IPS-15b (cell line): ENCODE measurements at regions not wholly inside any gene's neighbourhood (a gene's known extent, or its start where the extent isn't known, plus 50 kb on each side); places are given as distances from the start of the nearest gene placed in this dataset.
"Not testable (repeated sequence)": the region's sequence is repeated elsewhere in the genome, so short reads cannot be mapped to it uniquely, and the experiment has no call there.

Source experiments
- H3K27me3 ChIP-seq: one replicate; pipeline ENCODE4 v1.6.1; 2013; ENCODE audit warnings: low read length; ENCODE audit not compliant: control insufficient read depth, insufficient read depth
- H3K36me3 ChIP-seq: one replicate; pipeline ENCODE4 v1.6.1; 2013; ENCODE audit warnings: low read length; ENCODE audit not compliant: control insufficient read depth, insufficient read depth
- H3K4me1 ChIP-seq: one replicate; pipeline ENCODE4 v1.6.1; 2013; ENCODE audit warnings: mild to moderate bottlenecking, low read length; ENCODE audit not compliant: control insufficient read depth, insufficient read depth
- H3K4me3 ChIP-seq: one replicate; pipeline ENCODE4 v1.5.1; 2013; ENCODE audit warnings: low read depth, low read length
- H3K9ac ChIP-seq: one replicate; pipeline ENCODE4 v1.6.1; 2013; ENCODE audit warnings: low read depth, mild to moderate bottlenecking, low read length
- H3K9me3 ChIP-seq: one replicate; pipeline ENCODE4 v1.6.1; 2013; ENCODE audit warnings: mild to moderate bottlenecking, low read length; ENCODE audit not compliant: control insufficient read depth, insufficient read depth

GRCh38 chr1:120954736-120955135 lies 65.2 kb downstream of the PPIAL4A start:
- Histone ChIP-seq H3K27me3 (no peaks in the 10 kb centered on the region), H3K36me3 (no peaks in the 10 kb centered on the region), H3K4me1 (peaks cover 7% of the 10 kb centered on the region), H3K4me3 (no peak overlapping the region), H3K9me3 (no peaks in the 10 kb centered on the region), H3K9ac (no peak overlapping the region)

DNA sequence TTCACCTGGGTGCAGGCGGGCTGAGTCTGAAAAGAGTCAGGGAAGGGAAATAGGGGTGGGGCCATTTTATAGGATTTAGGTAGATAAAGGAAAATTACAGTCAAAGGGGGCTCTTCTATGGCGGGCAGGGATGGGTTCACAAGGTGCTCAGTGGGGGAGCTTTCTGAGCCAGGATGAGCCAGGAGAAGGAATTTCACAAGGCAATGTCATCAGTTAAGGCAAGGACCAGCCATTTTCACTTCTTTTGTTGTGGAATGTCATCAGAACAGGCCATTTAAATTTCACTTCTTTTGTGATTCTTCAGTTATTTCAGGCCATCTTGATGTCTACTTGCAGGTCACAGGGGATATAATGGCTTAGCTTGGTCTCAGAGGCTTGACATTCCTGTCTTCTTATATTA lies 66.4 kb downstream of the PPIAL4A start:
- not testable (repeated sequence) for H3K9ac ChIP-seq, H3K36me3 ChIP-seq, H3K9me3 ChIP-seq, H3K4me3 ChIP-seq, H3K4me1 ChIP-seq, H3K27me3 ChIP-seq

DNA sequence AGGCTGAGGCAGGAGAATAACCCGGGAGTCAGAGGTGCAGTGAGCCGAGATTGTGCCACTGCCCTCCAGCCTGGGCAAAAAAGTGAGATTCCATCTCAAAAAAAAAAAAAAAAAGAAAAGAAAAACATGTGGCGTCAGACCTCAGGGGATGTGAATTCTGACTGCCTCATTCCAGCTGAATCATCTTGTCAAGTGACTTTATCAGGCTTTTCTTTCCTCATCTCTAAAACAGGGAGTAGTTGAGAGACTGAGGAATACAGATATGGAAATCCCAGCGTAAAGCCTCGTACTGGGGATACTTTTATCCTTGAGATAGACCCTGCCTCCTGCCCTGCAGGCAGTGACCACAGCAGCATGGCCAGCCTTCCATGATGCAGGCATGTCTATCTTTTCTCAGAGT lies 76.4 kb downstream of the PPIAL4A start:
- not testable (repeated sequence) for H3K4me1 ChIP-seq, H3K36me3 ChIP-seq, H3K4me3 ChIP-seq, H3K27me3 ChIP-seq, H3K9me3 ChIP-seq, H3K9ac ChIP-seq

DNA sequence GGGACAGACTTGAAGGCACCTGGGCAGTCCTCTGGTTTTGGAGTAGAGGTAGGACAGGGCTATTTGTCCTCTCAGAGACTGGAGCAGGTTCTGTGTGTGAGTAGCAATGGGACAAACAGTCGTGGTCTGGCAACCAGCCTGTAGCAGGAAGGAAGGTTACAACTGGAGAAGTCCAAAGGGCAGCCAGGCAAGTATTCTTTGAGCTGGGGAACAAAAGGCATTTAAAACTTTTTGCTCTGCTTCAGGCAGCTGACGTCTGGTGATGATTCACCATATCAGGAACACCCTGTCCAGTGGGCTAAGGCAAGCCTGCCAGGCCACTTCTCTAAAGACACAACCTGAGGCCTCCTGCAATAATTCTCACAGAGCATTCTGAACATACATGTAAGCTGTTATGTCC lies 83.3 kb downstream of the PPIAL4A start:
- not testable (repeated sequence) for H3K9me3 ChIP-seq, H3K4me1 ChIP-seq, H3K27me3 ChIP-seq, H3K4me3 ChIP-seq, H3K9ac ChIP-seq, H3K36me3 ChIP-seq

DNA sequence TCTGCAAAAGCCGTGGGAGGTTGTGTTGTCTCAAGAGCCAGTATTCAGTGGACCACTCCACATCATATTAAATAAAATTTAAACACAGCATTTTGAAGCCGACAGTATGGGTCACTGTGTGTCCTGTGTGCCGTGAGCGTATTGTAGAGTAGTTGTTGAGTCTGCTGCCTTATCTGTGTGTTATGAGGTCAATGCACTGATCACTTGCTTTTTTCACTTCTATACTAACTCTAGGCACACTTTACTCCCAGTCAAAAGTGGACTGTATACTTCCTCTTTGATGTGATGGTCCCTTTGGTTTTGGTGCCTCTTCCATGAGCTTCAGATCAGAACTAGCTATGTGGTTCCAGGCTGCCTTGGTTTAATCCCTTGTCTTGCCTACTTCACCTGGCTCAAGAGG lies 84.3 kb downstream of the PPIAL4A start:
- H3K9me3 ChIP-seq, H3K4me3 ChIP-seq, H3K9ac ChIP-seq, H3K27me3 ChIP-seq, H3K36me3 ChIP-seq, H3K4me1 ChIP-seq: not testable (repeated sequence)

- H3K4me1 ChIP-seq, H3K9me3 ChIP-seq, H3K27me3 ChIP-seq, H3K9ac ChIP-seq, H3K36me3 ChIP-seq, H3K4me3 ChIP-seq: not testable (repeated sequence)
Measured at GRCh38 chr1:120977279-120977678, 87.7 kb downstream of the PPIAL4A start.

- not testable (repeated sequence) for H3K27me3 ChIP-seq, H3K9ac ChIP-seq, H3K4me3 ChIP-seq, H3K9me3 ChIP-seq, H3K36me3 ChIP-seq, H3K4me1 ChIP-seq
Measured at GRCh38 chr1:120981489-120982094, 92.0 kb downstream of the PPIAL4A start.

DNA sequence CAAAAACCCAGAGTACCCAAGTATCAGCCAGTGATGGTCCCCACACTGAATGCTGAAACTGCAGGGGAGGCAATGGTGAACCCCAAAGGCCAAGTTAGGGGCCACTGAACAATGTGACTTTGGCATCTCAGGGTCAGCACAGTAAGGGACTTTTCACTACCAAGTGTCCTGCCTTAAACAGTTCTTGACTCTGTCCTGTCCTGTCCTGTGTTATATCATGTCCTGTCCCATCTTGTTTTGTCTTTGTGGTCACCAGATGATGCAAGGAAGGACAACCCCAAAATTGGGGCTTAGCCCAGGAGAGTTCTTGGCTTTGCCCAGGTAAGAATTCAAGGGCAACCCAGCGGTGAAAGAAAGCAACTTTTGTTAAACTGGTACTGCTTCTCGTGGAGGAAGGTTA lies 105.0 kb downstream of the PPIAL4A start:
- H3K9me3 ChIP-seq, H3K4me1 ChIP-seq, H3K4me3 ChIP-seq, H3K36me3 ChIP-seq, H3K9ac ChIP-seq, H3K27me3 ChIP-seq: not testable (repeated sequence)

DNA sequence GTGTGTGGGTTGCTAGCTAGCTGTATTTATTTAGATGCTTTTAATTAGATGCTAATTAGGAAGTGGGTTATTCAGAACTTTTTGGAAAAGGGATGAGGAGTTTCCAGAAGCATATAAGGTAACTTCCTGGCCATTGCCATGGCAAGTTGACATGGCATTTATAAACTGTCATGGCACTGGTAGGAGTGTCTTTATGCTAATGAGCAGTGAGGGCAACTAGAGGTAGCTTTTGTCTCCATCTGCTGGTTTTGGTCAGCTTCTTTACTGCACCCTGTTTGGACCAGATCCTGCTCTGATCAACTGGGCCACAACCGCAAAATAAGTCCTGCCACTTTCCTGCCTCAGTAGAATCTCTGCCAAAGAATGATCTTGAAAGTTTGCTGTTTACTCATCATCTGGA lies 105.5 kb downstream of the PPIAL4A start:
- H3K4me1 ChIP-seq, H3K4me3 ChIP-seq, H3K27me3 ChIP-seq, H3K9me3 ChIP-seq, H3K36me3 ChIP-seq, H3K9ac ChIP-seq: not testable (repeated sequence)

DNA sequence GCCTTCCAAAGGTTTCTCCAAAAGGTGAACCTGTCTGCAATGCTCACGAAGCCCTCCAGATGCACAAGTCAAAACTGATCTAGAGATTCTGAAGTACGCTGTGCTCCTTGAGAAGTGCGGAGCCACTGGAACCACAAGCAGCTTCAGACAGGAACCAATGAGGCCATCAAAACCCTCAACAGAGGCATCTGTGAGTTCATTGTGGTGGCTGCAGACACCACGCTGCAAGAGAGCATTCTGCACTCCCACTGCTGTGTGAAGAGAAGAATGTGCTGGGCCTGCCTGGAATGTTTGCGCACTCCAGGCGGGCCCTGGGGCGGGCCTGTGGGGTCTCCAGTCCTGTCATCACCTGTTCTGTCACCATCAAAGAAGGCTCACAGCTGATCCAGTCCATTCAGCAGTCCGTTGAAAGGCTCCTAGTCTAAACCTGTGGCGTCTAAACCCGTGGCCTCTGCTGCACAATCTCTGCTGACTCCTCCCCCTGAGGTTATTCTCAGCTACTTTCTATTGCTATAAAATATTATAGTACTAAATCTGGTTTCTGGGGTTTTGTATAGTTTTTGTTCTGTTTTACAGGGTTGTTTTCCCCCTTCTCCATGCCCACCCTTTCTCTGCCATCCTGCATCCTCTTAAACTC lies 111.6 kb downstream of the PPIAL4A start:
- H3K27me3 ChIP-seq, H3K36me3 ChIP-seq, H3K9ac ChIP-seq, H3K9me3 ChIP-seq, H3K4me1 ChIP-seq, H3K4me3 ChIP-seq: not testable (repeated sequence)

- not testable (repeated sequence) for H3K27me3 ChIP-seq, H3K9me3 ChIP-seq, H3K4me1 ChIP-seq, H3K9ac ChIP-seq, H3K36me3 ChIP-seq, H3K4me3 ChIP-seq
Measured at GRCh38 chr1:121003230-121003629, 113.7 kb downstream of the PPIAL4A start.

DNA sequence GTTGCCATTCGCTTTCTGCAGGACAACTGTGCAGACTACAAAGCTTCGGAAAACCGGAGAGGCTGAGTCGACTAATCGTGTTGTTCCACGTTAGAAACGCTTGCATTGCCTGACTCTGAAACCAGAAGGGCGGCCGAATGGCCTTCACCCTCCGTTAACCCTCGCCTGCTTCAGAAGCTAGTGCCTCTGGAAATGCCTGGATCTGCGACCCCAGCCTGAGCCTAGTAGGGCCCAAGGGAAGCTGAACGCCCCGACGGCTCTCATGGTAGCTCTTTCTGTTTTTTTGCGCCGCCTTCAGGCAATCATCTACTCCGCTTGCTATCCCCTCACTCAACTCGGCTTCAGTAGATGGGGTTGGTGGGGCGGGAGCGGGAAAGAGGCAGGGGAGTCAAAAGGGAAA lies 117.3 kb downstream of the PPIAL4A start:
- H3K27me3 ChIP-seq = peaks cover 23% of the 10 kb centered on the region
- H3K9ac ChIP-seq, H3K9me3 ChIP-seq, H3K36me3 ChIP-seq, H3K4me1 ChIP-seq: not testable (repeated sequence)
- H3K4me3 ChIP-seq = peak overlapping the region; percentile 54
